KBM-7 (cell line): ENCODE measurements at regions not wholly inside any gene's neighbourhood (a gene's known extent, or its start where the extent isn't known, plus 50 kb on each side); places are given as distances from the start of the nearest gene placed in this dataset.

Experiments used
- DNase-seq: peaks from one replicate; pipeline ENCODE4 v3.0.0-alpha.2; 2015
- in situ Hi-C: fragments of 300-500 bp; cut with MboI; formaldehyde crosslinking; loops from 2 replicates; pipeline ENCODE4 v1.14.3; 2020; ENCODE audit warnings: low sequenced_read_pairs, low pct_unique_long_range_greater_than_20kb, mixed read lengths

GRCh38 chr10:113313722-113314121 is 239.1 kb upstream of the HABP2 start:
- no peak for DNase-seq
- in situ Hi-C loops: no loop called here

GRCh38 chr10:113316506-113316905 is 236.3 kb upstream of the HABP2 start:
- DNase-seq: no peak
- in situ Hi-C loops: no loop called here

- in situ Hi-C loops: no loop called here
- no peak for DNase-seq
Measured at GRCh38 chr10:113317489-113317888, 235.4 kb upstream of the HABP2 start.

GRCh38 chr10:113319479-113319878 is 233.4 kb upstream of the HABP2 start:
- DNase-seq: no peak

GRCh38 chr10:113320211-113320610 is 232.6 kb upstream of the HABP2 start:
- in situ Hi-C loops: no loop called here
- no peak for DNase-seq

More at GRCh38 chr10:113319479-113319878, 233.4 kb upstream of the HABP2 start:
- in situ Hi-C loops: no loop called here

- in situ Hi-C loops: no loop called here
- no peak for DNase-seq
Measured at GRCh38 chr10:113320987-113321386, 231.9 kb upstream of the HABP2 start.

- in situ Hi-C loops: no loop called here
- DNase-seq: no peak
Measured at GRCh38 chr10:113322843-113323242, 230.0 kb upstream of the HABP2 start.

GRCh38 chr10:113323985-113324384 is 228.9 kb upstream of the HABP2 start:
- in situ Hi-C loops: no loop called here
- no peak for DNase-seq

- no peak for DNase-seq
Measured at GRCh38 chr10:113326160-113327111, 226.4 kb upstream of the HABP2 start.

GRCh38 chr10:113329121-113329596 is 223.7 kb upstream of the HABP2 start:
- no peak for DNase-seq
- in situ Hi-C loops: no loop called here

More at GRCh38 chr10:113326160-113327111, 226.4 kb upstream of the HABP2 start:
- in situ Hi-C loops: no loop called here

GRCh38 chr10:113331961-113332360 is 220.9 kb upstream of the HABP2 start:
- in situ Hi-C loops: no loop called here

GRCh38 chr10:113333313-113333712 is 219.5 kb upstream of the HABP2 start:
- in situ Hi-C loops: no loop called here
- DNase-seq: no peak

More at GRCh38 chr10:113331961-113332360, 220.9 kb upstream of the HABP2 start:
- no peak for DNase-seq

GRCh38 chr10:113335592-113335991 is 217.3 kb upstream of the HABP2 start:
- in situ Hi-C loops: no loop called here
- DNase-seq: no peak

GRCh38 chr10:113336549-113337130 is 216.2 kb upstream of the HABP2 start:
- in situ Hi-C loops: no loop called here

GRCh38 chr10:113337142-113337541 is 215.7 kb upstream of the HABP2 start:
- in situ Hi-C loops: no loop called here
- DNase-seq: no peak

More at GRCh38 chr10:113336549-113337130, 216.2 kb upstream of the HABP2 start:
- no peak for DNase-seq

- in situ Hi-C loops: no loop called here
- no peak for DNase-seq
Measured at GRCh38 chr10:113339121-113339520, 213.7 kb upstream of the HABP2 start.

GRCh38 chr10:113340282-113340681 is 212.6 kb upstream of the HABP2 start:
- in situ Hi-C loops: no loop called here
- DNase-seq: no peak

GRCh38 chr10:113341138-113341537 is 211.7 kb upstream of the HABP2 start:
- no peak for DNase-seq
- in situ Hi-C loops: no loop called here

GRCh38 chr10:113345826-113346624 is 206.8 kb upstream of the HABP2 start:
- no peak for DNase-seq
- in situ Hi-C loops: no loop called here
